ENCODE measurements at regions not wholly inside any gene's neighbourhood (a gene's known extent, or its start where the extent isn't known, plus 50 kb on each side); places are given as distances from the start of the nearest gene placed in this dataset.

DNA sequence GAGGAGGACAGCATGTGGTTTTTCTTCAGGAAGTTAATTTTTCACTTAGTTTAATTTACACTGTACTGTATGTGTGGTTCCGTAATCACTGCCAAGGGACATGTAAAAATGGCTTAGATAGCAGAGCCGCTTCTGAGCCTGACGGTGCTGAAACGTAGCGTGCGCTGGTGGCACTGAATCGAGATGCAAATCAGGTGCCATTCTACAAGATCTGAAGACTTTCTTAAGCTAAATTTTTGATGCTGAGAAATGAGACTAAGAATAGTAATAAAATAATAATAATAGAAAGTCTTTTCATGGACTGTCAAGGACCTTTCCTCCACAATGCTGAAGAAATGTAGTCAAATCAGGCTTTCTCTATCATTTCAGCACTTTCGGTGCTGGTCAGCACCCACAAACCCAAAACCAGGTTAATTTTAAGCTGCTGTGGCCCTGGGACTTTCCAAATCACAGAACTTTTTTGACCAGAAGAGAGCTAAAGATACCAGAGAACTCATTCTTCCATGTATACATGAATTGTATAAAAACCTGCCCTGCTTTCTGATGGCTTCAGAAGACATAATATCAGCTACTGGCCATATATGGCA, 183.3 kb upstream of the LMO3 start:
- no peak for DNase-seq
- Histone ChIP-seq H3K9ac (ENCODE audit: extremely low read depth, insufficient read length, low read length) (no peak overlapping the region), H3K79me1 (ENCODE audit: insufficient read depth, low read depth, low read length, poor library complexity, severe bottlenecking) (no peaks in the 10 kb centered on the region), H3T11ph (ENCODE audit: low read length) (no peak overlapping the region), H4K5ac (ENCODE audit: insufficient read length, low read depth, low read length) (no peak overlapping the region), H3K9me3 (ENCODE audit: control insufficient read depth, low read depth, low read length) (no peaks in the 10 kb centered on the region), H3K4ac (ENCODE audit: low read depth, low read length) (no peak overlapping the region), H4K8ac (replicated peaks; ENCODE audit: insufficient read length, low read depth, low read length) (no peak overlapping the region), H3K23ac (ENCODE audit: insufficient read length, low read depth, low read length) (no peak overlapping the region), H3K27ac (ENCODE audit: insufficient read length, low read depth, low read length) (no peak overlapping the region), H3K14ac (ENCODE audit: insufficient read depth, low read length) (no peak overlapping the region), H2BK20ac (ENCODE audit: low read depth, low read length, poor library complexity, severe bottlenecking) (no peak overlapping the region), H2BK5ac (ENCODE audit: insufficient read length, low read length) (no peak overlapping the region), H3K23me2 (ENCODE audit: insufficient read length, low read depth, low read length, poor library complexity, severe bottlenecking) (no peaks in the 10 kb centered on the region), H2BK120ac (ENCODE audit: low read depth, low read length, poor library complexity, severe bottlenecking) (no peak overlapping the region), H3K27me3 (ENCODE audit: insufficient read depth, low read length) (no peaks in the 10 kb centered on the region), H2AFZ (ENCODE audit: low read length) (no peak overlapping the region), H3K79me2 (ENCODE audit: insufficient read depth, low read length) (no peaks in the 10 kb centered on the region), H2AK5ac (ENCODE audit: insufficient read length, low read length) (no peak overlapping the region), H4K20me1 (ENCODE audit: control insufficient read depth, insufficient read depth, insufficient read length) (no peaks in the 10 kb centered on the region), H3K4me2 (ENCODE audit: insufficient read depth, insufficient read length, low read length) (no peak overlapping the region), H3K4me1 (ENCODE audit: insufficient read depth, low read length) (no peaks in the 10 kb centered on the region), H2BK15ac (ENCODE audit: low read depth, low read length) (no peak overlapping the region), H3K56ac (ENCODE audit: insufficient read length, low read depth, low read length) (no peak overlapping the region), H3K18ac (ENCODE audit: insufficient read length, low read depth, low read length) (no peak overlapping the region), H2BK12ac (ENCODE audit: insufficient read length, low read depth, low read length) (no peak overlapping the region), H4K91ac (ENCODE audit: insufficient read length, low read depth, low read length) (no peak overlapping the region)
- Mint-ChIP-seq H3K36me3 (ENCODE audit: insufficient read depth in 1 of 3, low read depth in 3 of 3) (no peaks in the 10 kb centered on the region), H3K4me3 (no peak overlapping the region), H3K27me3 (ENCODE audit: low read depth) (no peaks in the 10 kb centered on the region), H3K9me3 (no peaks in the 10 kb centered on the region), H3K4me1 (peaks cover 4 to 24% of the 10 kb centered on the region in 2 experiments; a peak in 3 of 4 replicates), H3K27ac (no peak overlapping the region)
- TF ChIP-seq CTCF (conservative IDR thresholded peaks at IDR 0.05): no peak
- WGBS (ENCODE audit: extremely low coverage, insufficient read length, low lambda C conversion rate): no CpG with 5 or more reads among the region's 8 CpGs
